Common myeloid progenitor, CD34-positive (primary cell): ENCODE measurements at regions not wholly inside any gene's neighbourhood (a gene's known extent, or its start where the extent isn't known, plus 50 kb on each side); places are given as distances from the start of the nearest gene placed in this dataset.

Experiments
- CTCF ChIA-PET: fragments of 350-600 bp; sonication (Branson Sonifier 250); formaldehyde crosslinking; loops from one replicate; lab custom pipeline; 2021; ENCODE audit warnings: antibody characterized with exemption; lab: Charles Lee
- POLR2A ChIA-PET: fragments of 350-600 bp; sonication (Branson Sonifier 250); formaldehyde crosslinking; loops from one replicate; lab custom pipeline; 2021; ENCODE audit warnings: antibody characterized with exemption; lab: Charles Lee
- DNase-seq, 3 donors: peaks; one replicate each; pipeline versions ENCODE4 v3.0.0 to v3.0.0-alpha.2; 2013
- H3K27ac ChIP-seq, 2 experiments: 1 replicate in 1 of 2; 2 replicates in 1 of 2; pipeline ENCODE4 v1.7.0; 2013; ENCODE audit warnings: inconsistent platforms in 2 of 2, low read length in 2 of 2, mild to moderate bottlenecking in 2 of 2, low read depth in 1 of 2, moderate library complexity in 1 of 2; ENCODE audit not compliant: severe bottlenecking in 2 of 2, insufficient read depth in 1 of 2, poor library complexity in 1 of 2
- H3K27me3 ChIP-seq, 5 experiments: replicated peaks in 2 of 5; 1 replicate in 3 of 5; 2 replicates in 2 of 5; pipeline versions ENCODE4 v1.6.1 to v1.7.0; 2013; ENCODE audit warnings: low read length in 4 of 5, mild to moderate bottlenecking in 2 of 5, moderate library complexity in 2 of 5, inconsistent platforms in 1 of 5; ENCODE audit not compliant: insufficient read depth in 5 of 5, control insufficient read depth in 4 of 5
- H3K36me3 ChIP-seq, 4 experiments: 1 replicate in 2 of 4; 2 replicates in 2 of 4; pipeline versions ENCODE4 v1.6.1 to v1.7.0; 2013; ENCODE audit warnings: low read length in 3 of 4, control low read depth in 1 of 4, mild to moderate bottlenecking in 1 of 4; ENCODE audit not compliant: control insufficient read depth in 4 of 4, insufficient read depth in 4 of 4
- H3K4me1 ChIP-seq, 4 experiments: 1 replicate in 3 of 4; 2 replicates in 1 of 4; pipeline versions ENCODE4 v1.6.1 to v1.7.1; 2013; ENCODE audit warnings: low read length in 3 of 4, mild to moderate bottlenecking in 3 of 4, control low read depth in 1 of 4, inconsistent platforms in 1 of 4, moderate library complexity in 1 of 4; ENCODE audit not compliant: control insufficient read depth in 4 of 4, insufficient read depth in 4 of 4; ENCODE audit errors: control extremely low read depth in 1 of 4
- H3K4me3 ChIP-seq, 7 experiments: 1 replicate in 4 of 7; 2 replicates in 3 of 7; pipeline versions ENCODE4 v1.5.1 to v1.7.0; 2013; ENCODE audit warnings: mild to moderate bottlenecking in 7 of 7, low read length in 6 of 7, moderate library complexity in 6 of 7, inconsistent platforms in 2 of 7, low read depth in 2 of 7, control low read depth in 1 of 7; ENCODE audit not compliant: insufficient read depth in 4 of 7, control insufficient read depth in 1 of 7; ENCODE audit errors: extremely low read depth in 1 of 7
- H3K9me3 ChIP-seq, 5 experiments: 1 replicate in 4 of 5; 2 replicates in 1 of 5; pipeline versions ENCODE4 v1.6.1 to v1.7.1; 2013; ENCODE audit warnings: low read length in 4 of 5, mild to moderate bottlenecking in 2 of 5, inconsistent platforms in 1 of 5, low read depth in 1 of 5, moderate library complexity in 1 of 5; ENCODE audit not compliant: control insufficient read depth in 4 of 5, insufficient read depth in 2 of 5; ENCODE audit errors: control extremely low read depth in 1 of 5
- WGBS: methylation state at CpG from one replicate; pipeline ENCODE4 v1.1.5; 2013; ENCODE audit not compliant: insufficient coverage; 5-methylcytosine and 5-hydroxymethylcytosine counted together

DNA sequence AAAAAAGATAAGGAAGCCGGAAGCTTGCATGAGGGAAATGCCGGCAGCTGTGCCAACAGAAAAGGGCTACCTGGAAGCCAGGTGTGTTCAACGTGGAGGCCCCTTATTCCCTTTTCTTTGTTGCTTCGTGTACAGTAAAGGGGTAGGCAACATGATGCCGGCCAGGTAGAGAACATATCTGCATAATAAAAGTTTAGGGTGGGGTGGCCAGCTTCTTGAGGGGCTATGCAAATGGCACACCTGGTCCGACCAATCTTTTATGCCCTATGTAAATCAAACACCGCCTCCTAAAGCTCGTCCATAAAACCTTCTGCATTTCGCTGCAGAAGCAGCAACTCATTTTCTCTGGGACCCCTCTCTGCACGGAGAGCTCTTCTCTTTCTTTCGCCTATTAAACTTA, 911.6 kb downstream of the KCNJ2 start:
- POLR2A ChIA-PET = no interaction called here
- Histone ChIP-seq H3K9me3 (no peaks in the 10 kb centered on the region), H3K4me3 (no peak overlapping the region), H3K27me3 (no peaks in the 10 kb centered on the region), H3K36me3 (no peaks in the 10 kb centered on the region), H3K4me1 (no peaks in the 10 kb centered on the region), H3K27ac (no peak overlapping the region)
- CTCF ChIA-PET = interaction anchor here (1.2 kb wide), 1 partner anchor 313 kb away, joined by 3 read pairs; no protein-coding TSS in a partner anchor
- DNase-seq = no peak
- 97% methylated on average over 10 of the region's 11 CpGs for WGBS

DNA sequence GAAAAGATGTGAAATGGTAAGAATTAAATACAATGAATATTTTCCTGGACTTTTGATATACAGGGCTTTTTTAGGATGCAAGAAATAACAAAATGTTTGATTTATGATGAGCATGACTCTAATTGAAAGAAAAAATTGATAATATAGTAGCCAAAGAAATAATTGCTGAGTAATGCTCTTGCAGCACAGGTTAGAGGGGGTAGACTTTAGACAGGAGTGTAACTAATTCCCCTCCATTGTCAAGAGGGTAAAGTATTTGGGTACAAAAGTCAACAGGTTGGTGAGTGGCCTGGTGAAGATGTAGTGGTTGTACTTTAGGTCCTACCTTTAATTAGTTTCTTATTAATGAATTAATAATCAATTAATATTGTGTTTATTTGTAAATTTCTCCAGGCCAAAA, 912.3 kb downstream of the KCNJ2 start:
- ChIA-PET CTCF (no interaction called here), POLR2A (no interaction called here)
- no peaks in the 10 kb centered on the region for H3K4me1 ChIP-seq
- H3K36me3 ChIP-seq = no peaks in the 10 kb centered on the region
- no peak overlapping the region for H3K27ac ChIP-seq
- H3K9me3 ChIP-seq = no peaks in the 10 kb centered on the region
- no peak for DNase-seq
- no peak overlapping the region for H3K4me3 ChIP-seq
- no peaks in the 10 kb centered on the region for H3K27me3 ChIP-seq

DNA sequence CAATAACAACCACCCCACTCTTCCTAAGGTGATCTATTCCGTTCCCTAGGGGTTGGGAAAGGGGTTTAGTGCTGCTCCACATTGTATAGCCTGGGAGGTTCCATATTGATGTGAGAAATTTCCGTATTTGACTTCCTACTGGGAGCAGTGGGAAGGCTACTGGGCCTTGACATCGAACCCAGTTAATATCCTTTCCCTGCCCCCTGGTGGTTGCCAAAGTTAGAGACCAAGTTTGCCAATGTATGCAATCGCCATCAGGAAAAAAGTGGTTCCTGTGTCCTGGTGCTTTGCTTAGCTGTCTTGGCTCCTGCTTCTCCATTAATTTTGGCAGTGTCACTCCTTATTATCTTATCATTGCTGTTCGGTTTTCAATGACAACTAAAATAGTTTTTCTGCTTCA, 914.9 kb downstream of the KCNJ2 start:
- no peaks in the 10 kb centered on the region for H3K9me3 ChIP-seq
- DNase-seq = peak; percentile 39 to 63 (median 44)
- 28% methylated on average over 3 of the region's 5 CpGs for WGBS
- ChIA-PET CTCF (interaction anchor here (0.6 to 2.1 kb wide), 3 partner anchors 84 to 317 kb away, joined by 4 to 6 read pairs (median 4); no protein-coding TSS in a partner anchor), POLR2A (no interaction called here)
- no peak overlapping the region for H3K4me3 ChIP-seq
- H3K27me3 ChIP-seq = no peaks in the 10 kb centered on the region
- no peaks in the 10 kb centered on the region for H3K4me1 ChIP-seq
- H3K27ac ChIP-seq = no peak overlapping the region
- no peaks in the 10 kb centered on the region for H3K36me3 ChIP-seq

DNA sequence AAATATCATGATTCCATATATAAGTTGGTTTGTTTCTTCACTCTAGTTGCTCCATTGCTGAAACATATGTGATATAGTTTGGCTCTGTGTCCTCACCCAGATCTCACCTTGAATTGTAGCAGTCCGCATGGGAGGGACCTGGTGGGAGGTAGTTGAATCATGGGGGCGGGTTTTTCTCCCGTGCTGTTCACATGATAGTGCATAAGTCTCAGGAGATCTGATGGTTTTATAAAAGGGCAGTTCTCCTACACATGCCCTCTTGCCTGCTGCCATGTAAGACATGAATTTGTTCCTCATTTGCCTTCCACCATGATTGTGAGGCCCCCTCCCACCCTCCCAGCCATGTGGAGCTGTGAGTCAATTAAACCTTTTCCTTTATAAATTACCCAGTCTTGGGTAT, 915.5 kb downstream of the KCNJ2 start:
- POLR2A ChIA-PET = no interaction called here
- WGBS = no CpG with 5 or more reads among the region's 3 CpGs
- Histone ChIP-seq H3K27me3 (no peaks in the 10 kb centered on the region), H3K4me3 (no peak overlapping the region), H3K9me3 (no peaks in the 10 kb centered on the region), H3K27ac (no peak overlapping the region), H3K36me3 (no peaks in the 10 kb centered on the region), H3K4me1 (no peaks in the 10 kb centered on the region)
- DNase-seq = no peak
- CTCF ChIA-PET = interaction anchor here (2.1 to 2.5 kb wide), 2 partner anchors 315 to 318 kb away, joined by 6 to 10 read pairs; no protein-coding TSS in a partner anchor

DNA sequence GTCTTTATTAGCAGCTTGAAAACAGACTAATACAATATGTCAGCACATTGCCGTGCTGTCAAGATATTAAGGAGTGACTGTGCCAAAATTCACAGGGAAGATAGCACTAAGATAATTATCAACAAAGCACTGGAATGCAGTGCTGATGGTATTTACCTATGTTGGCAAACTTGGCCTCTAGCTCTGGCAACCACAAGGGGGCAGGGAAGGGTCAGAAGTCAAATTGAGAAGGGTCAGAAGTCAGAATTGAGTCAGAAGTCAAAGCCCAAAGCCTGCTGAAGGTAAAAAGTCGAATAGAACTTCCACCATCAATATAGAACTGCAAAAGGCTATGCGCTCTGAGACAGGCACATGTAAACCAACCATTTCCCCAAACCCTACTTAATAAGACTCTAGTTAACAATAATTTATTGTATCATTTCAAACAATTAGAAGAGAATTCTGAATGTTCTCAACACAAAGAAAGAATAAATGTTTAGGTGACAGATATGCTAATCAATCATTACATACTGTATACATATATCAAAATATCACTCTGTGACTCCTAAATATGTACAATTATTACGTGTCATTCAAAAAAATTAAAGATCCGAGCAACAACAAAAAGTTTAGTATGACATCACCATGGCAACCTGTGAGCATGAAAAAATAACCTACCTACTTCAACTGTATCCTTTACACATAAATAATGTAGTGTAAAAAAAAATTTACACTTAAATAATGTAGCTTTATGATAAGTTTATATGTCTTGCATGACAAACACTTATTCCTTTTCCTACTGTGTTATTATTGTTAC, 916.1 kb downstream of the KCNJ2 start:
- CTCF ChIA-PET = interaction anchor here (2.1 to 2.5 kb wide), 2 partner anchors 316 to 318 kb away, joined by 6 to 10 read pairs; no protein-coding TSS in a partner anchor

DNA sequence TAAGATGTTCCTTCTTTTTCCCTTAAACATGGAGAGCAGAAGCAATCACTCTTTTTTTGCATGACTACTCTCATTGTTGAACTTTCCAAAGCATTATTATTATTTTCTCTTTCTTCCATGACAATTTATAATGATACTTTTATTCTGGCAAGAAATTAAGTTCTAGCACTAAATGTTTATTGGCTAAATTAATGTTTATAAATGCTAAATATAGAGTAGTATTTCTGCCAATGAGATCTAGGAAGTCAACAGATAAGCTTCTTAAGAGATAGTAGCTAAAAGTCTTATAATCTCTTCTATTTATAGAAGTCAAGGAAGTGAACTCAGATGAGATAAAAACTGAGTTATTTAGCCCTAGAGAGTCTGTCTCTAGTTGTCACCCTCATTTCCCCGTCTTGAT, 920.1 kb downstream of the KCNJ2 start:
- POLR2A ChIA-PET = no interaction called here
- CTCF ChIA-PET = interaction anchor here (1.5 kb wide), 1 partner anchor 322 kb away, joined by 4 read pairs; no protein-coding TSS in a partner anchor
- no peaks in the 10 kb centered on the region for H3K4me1 ChIP-seq
- no peak overlapping the region for H3K27ac ChIP-seq
- DNase-seq = no peak
- peaks cover 0 to 6% (median 0%) of the 10 kb centered on the region in 5 experiments for H3K9me3 ChIP-seq
- H3K4me3 ChIP-seq = no peak overlapping the region
- no peaks in the 10 kb centered on the region for H3K36me3 ChIP-seq
- no CpG with 5 or more reads among the region's 1 CpG for WGBS
- H3K27me3 ChIP-seq = no peaks in the 10 kb centered on the region

More for the DNA sequence above, 916.1 kb downstream of the KCNJ2 start:
- no peaks in the 10 kb centered on the region for H3K36me3 ChIP-seq
- H3K27ac ChIP-seq = no peak overlapping the region
- no peak overlapping the region for H3K4me3 ChIP-seq
- peaks cover 0 to under 1% (median 0%) of the 10 kb centered on the region in 5 experiments for H3K9me3 ChIP-seq
- POLR2A ChIA-PET = no interaction called here
- no peaks in the 10 kb centered on the region for H3K27me3 ChIP-seq
- no peaks in the 10 kb centered on the region for H3K4me1 ChIP-seq
- WGBS = 60% methylated on average over 1 of the region's 5 CpGs
- DNase-seq = peak; percentile 15 to 27 (median 17)

DNA sequence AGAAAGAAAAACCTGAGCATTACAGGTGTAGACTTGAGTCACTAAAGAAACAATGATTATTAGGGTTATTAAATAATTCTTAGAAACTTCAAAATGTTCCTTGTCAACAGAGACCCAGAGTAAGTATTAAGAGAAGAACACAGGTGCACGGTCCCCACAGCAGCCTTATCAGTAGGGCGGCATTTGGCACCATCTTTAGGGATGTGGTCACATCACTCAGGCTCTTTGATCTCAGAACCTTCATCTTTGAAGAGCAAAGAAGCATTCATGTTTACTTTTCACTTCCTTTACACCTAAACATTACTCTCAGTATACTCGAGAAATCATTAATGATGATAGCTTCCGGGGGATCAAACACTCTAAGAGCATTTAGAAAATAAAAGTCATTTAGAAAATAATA, 928.7 kb downstream of the KCNJ2 start:
- POLR2A ChIA-PET = no interaction called here
- H3K27ac ChIP-seq = no peak overlapping the region
- WGBS = 100% methylated on average over 2 of the region's 4 CpGs
- no peaks in the 10 kb centered on the region for H3K27me3 ChIP-seq
- no peaks in the 10 kb centered on the region for H3K4me1 ChIP-seq
- peaks cover 0 to 1% (median 0%) of the 10 kb centered on the region in 5 experiments for H3K9me3 ChIP-seq
- DNase-seq = no peak
- H3K36me3 ChIP-seq = no peaks in the 10 kb centered on the region
- no peak overlapping the region for H3K4me3 ChIP-seq
- CTCF ChIA-PET = no interaction called here
